HCT116 (cell line): ENCODE measurements at regions not wholly inside any gene's neighbourhood (a gene's known extent, or its start where the extent isn't known, plus 50 kb on each side); places are given as distances from the start of the nearest gene placed in this dataset.

Source experiments
- CTCF ChIP-seq, 3 experiments: fragments of 200-600 bp in 1 of 3; sonication (generic) in 1 of 3; IDR thresholded peaks in 2 of 3; conservative IDR thresholded peaks in 1 of 3; 2 replicates each; pipeline ENCODE4 v1.5.1; 2012 to 2017; ENCODE audit warnings: low read depth in 2 of 3, low read length in 2 of 3, antibody characterized with exemption in 1 of 3, borderline replicate concordance in 1 of 3, control low read depth in 1 of 3, mild to moderate bottlenecking in 1 of 3, mixed read lengths in 1 of 3, mixed run types in 1 of 3, moderate library complexity in 1 of 3; ENCODE audit not compliant: insufficient read depth in 1 of 3
- EZH2 ChIP-seq: fragments of 200-600 bp; sonication (generic); IDR thresholded peaks from 2 replicates; pipeline ENCODE4 v1.6.1; 2017; ENCODE audit warnings: antibody characterized with exemption, mixed run types
- POLR2A ChIP-seq: IDR thresholded peaks from 2 replicates; pipeline ENCODE4 v1.7.0; 2011; ENCODE audit warnings: borderline replicate concordance; ENCODE audit not compliant: insufficient read depth, insufficient read length; ENCODE audit errors: extremely low read depth
- POLR2AphosphoS5 ChIP-seq: IDR thresholded peaks from 2 replicates; pipeline ENCODE4 v1.6.1; 2011; ENCODE audit warnings: mild to moderate bottlenecking, low read depth, low read length, moderate library complexity
- SP1 ChIP-seq: IDR thresholded peaks from 2 replicates; pipeline ENCODE4 v1.6.1; 2012; ENCODE audit warnings: low read depth
- YY1 ChIP-seq: IDR thresholded peaks from 2 replicates; pipeline ENCODE4 v1.6.1; 2011; ENCODE audit warnings: low read length, low read depth, moderate library complexity, mild to moderate bottlenecking; ENCODE audit not compliant: insufficient replicate concordance; ENCODE audit errors: extremely low read depth

- no peak for TF ChIP-seq EZH2
- no peak for TF ChIP-seq YY1
- TF ChIP-seq CTCF (IDR thresholded peaks at IDR 0.05 in 2 of 3, conservative IDR thresholded peaks at IDR 0.05 in 1 of 3; ENCODE audit: borderline replicate concordance in 1 of 3, insufficient read depth in 1 of 3, low read depth in 2 of 3, low read length in 2 of 3): no peak
- no peak for TF ChIP-seq SP1
- TF ChIP-seq POLR2A: no peak
- no peak for TF ChIP-seq POLR2AphosphoS5
Observed at GRCh38 chr2:129550536-129550935, 428.9 kb upstream of the RAB6C start.
